ENCODE measurements at regions not wholly inside any gene's neighbourhood (a gene's known extent, or its start where the extent isn't known, plus 50 kb on each side); places are given as distances from the start of the nearest gene placed in this dataset.

DNA sequence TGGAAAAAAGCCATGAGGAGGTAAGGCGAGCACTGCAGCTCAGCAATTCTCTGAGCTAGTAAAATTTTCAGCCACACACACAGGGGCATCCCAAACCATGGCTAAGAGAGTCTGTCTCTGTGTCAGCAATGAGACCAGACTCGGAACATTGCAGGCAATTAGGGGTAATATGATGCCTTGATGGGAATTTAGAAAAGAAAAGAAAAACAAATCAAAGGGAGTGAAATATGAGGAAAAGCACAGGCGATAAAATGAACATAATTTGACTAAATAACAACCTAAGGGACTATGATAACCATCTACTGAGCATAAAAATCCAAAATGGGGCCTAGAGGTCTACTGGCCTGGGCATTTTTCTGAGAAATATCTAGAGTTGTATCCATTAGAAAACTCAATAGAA lies 546.0 kb upstream of the PSMD7 start:
- no peak for ATAC-seq (ENCODE audit: low read depth)
- intact Hi-C loops (cut with micrococcal nuclease), result no loop called here
- Histone ChIP-seq H3K27me3 (ENCODE audit: control insufficient read depth, insufficient read depth, low read length) (no peaks in the 10 kb centered on the region), H3K9ac (ENCODE audit: low read depth, low read length) (no peak overlapping the region), H4K5ac (ENCODE audit: low read depth, low read length) (no peak overlapping the region), H2BK15ac (ENCODE audit: low read depth, low read length) (no peak overlapping the region), H3K23ac (ENCODE audit: low read depth, low read length) (no peak overlapping the region), H3K18ac (ENCODE audit: low read depth, low read length) (no peak overlapping the region), H2AK9ac (replicated peaks; ENCODE audit: low read depth, low read length, poor library complexity) (no peak overlapping the region), H3K9me3 (ENCODE audit: control insufficient read depth, insufficient read depth, low read length) (peaks cover 1% of the 10 kb centered on the region; the same call in 1 of the 2 replicates), H4K91ac (ENCODE audit: insufficient read depth, low read depth, low read length) (no peak overlapping the region), H3K79me1 (ENCODE audit: low read depth in 1 of 2, low read length in 2 of 2) (no peaks in the 10 kb centered on the region), H3K4ac (ENCODE audit: low read depth, low read length) (no peak overlapping the region), H3K4me1 (ENCODE audit: control insufficient read depth, insufficient read depth, low read length) (no peaks in the 10 kb centered on the region), H4K20me1 (ENCODE audit: insufficient read depth, low read length) (no peaks in the 10 kb centered on the region), H2BK5ac (ENCODE audit: low read depth, low read length, poor library complexity, severe bottlenecking) (no peak overlapping the region), H2AK5ac (ENCODE audit: low read depth, low read length) (no peak overlapping the region), H3K27ac (ENCODE audit: insufficient read depth, low read length) (no peak overlapping the region), H2BK20ac (ENCODE audit: low read depth, low read length) (no peak overlapping the region), H3K56ac (ENCODE audit: extremely low read depth, insufficient read depth, low read length) (no peak overlapping the region), H3K4me3 (ENCODE audit: insufficient read depth, low read depth, low read length) (no peak overlapping the region), H3K36me3 (ENCODE audit: control insufficient read depth, insufficient read depth, low read length) (no peaks in the 10 kb centered on the region), H3K4me2 (ENCODE audit: low read depth, low read length) (no peak overlapping the region), H2BK120ac (ENCODE audit: low read depth, low read length) (no peak overlapping the region), H3K14ac (replicated peaks; ENCODE audit: low read depth, low read length) (no peak overlapping the region), H4K8ac (ENCODE audit: low read depth in 2 of 2, low read length in 2 of 2) (no peak overlapping the region), H3K9me1 (ENCODE audit: insufficient read depth, low read length) (no peaks in the 10 kb centered on the region), H2AFZ (replicated peaks; ENCODE audit: low read length, poor library complexity) (no peak overlapping the region)
- dilution Hi-C loops (cut with HindIII; ENCODE audit: low sequenced_read_pairs, unreplicated experiment), result no loop called here
- POLR2A ChIA-PET (ENCODE audit: unreplicated experiment), result no interaction called here
- in situ Hi-C loops (cut with MboI; ENCODE audit: low sequenced_read_pairs), result no loop called here
- no TSS peak for BruUV-seq (replicated peaks)
- WGBS, 2 experiments (ENCODE audit: extremely low coverage in 2 of 2, insufficient read length in 1 of 2), result no CpG with 5 or more reads among the region's 3 CpGs
- no peak for TF ChIP-seq RAD21 (IDR thresholded peaks at IDR 0.05; ENCODE audit: low read length)
- no peak for TF ChIP-seq SMC3 (IDR thresholded peaks at IDR 0.05; ENCODE audit: low read depth, low read length)
- no peak for TF ChIP-seq BHLHE40 (IDR thresholded peaks at IDR 0.05; ENCODE audit: low read depth, low read length)
- TF ChIP-seq MAFK (IDR thresholded peaks at IDR 0.05; ENCODE audit: low read depth, low read length), result no peak
- TF ChIP-seq, protein P1, sequence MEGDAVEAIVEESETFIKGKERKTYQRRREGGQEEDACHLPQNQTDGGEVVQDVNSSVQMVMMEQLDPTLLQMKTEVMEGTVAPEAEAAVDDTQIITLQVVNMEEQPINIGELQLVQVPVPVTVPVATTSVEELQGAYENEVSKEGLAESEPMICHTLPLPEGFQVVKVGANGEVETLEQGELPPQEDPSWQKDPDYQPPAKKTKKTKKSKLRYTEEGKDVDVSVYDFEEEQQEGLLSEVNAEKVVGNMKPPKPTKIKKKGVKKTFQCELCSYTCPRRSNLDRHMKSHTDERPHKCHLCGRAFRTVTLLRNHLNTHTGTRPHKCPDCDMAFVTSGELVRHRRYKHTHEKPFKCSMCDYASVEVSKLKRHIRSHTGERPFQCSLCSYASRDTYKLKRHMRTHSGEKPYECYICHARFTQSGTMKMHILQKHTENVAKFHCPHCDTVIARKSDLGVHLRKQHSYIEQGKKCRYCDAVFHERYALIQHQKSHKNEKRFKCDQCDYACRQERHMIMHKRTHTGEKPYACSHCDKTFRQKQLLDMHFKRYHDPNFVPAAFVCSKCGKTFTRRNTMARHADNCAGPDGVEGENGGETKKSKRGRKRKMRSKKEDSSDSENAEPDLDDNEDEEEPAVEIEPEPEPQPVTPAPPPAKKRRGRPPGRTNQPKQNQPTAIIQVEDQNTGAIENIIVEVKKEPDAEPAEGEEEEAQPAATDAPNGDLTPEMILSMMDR (conservative IDR thresholded peaks at IDR 0.05; ENCODE audit: low read depth, low read length), result no peak
- no peak for TF ChIP-seq POLR2A (IDR thresholded peaks at IDR 0.05; ENCODE audit: low read depth, low read length)
- TF ChIP-seq CHD1 (IDR thresholded peaks at IDR 0.05; ENCODE audit: low read depth, low read length), result no peak
- no peak for TF ChIP-seq RFX5 (IDR thresholded peaks at IDR 0.05; ENCODE audit: low read depth, low read length)
- no peak for TF ChIP-seq RCOR1 (IDR thresholded peaks at IDR 0.05; ENCODE audit: insufficient replicate concordance, low read length)
- no peak for TF ChIP-seq MAZ (IDR thresholded peaks at IDR 0.05; ENCODE audit: borderline replicate concordance, low read depth, low read length)
- TF ChIP-seq CEBPB (IDR thresholded peaks at IDR 0.05; ENCODE audit: low read depth, low read length), result no peak
- no peak for TF ChIP-seq NFE2L2 (IDR thresholded peaks at IDR 0.05; ENCODE audit: low read depth, low read length)
- no peak for TF ChIP-seq MXI1 (IDR thresholded peaks at IDR 0.05; ENCODE audit: borderline replicate concordance, low read depth, low read length)
- TF ChIP-seq, protein P2, sequence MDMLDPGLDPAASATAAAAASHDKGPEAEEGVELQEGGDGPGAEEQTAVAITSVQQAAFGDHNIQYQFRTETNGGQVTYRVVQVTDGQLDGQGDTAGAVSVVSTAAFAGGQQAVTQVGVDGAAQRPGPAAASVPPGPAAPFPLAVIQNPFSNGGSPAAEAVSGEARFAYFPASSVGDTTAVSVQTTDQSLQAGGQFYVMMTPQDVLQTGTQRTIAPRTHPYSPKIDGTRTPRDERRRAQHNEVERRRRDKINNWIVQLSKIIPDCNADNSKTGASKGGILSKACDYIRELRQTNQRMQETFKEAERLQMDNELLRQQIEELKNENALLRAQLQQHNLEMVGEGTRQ (IDR thresholded peaks at IDR 0.05; ENCODE audit: low read depth, low read length), result no peak
- TF ChIP-seq, protein P3, sequence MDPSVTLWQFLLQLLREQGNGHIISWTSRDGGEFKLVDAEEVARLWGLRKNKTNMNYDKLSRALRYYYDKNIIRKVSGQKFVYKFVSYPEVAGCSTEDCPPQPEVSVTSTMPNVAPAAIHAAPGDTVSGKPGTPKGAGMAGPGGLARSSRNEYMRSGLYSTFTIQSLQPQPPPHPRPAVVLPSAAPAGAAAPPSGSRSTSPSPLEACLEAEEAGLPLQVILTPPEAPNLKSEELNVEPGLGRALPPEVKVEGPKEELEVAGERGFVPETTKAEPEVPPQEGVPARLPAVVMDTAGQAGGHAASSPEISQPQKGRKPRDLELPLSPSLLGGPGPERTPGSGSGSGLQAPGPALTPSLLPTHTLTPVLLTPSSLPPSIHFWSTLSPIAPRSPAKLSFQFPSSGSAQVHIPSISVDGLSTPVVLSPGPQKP (IDR thresholded peaks at IDR 0.05; ENCODE audit: borderline replicate concordance, low read depth, low read length), result no peak
- no peak for TF ChIP-seq FOS (IDR thresholded peaks at IDR 0.05; ENCODE audit: low read depth, low read length)
- CTCF ChIA-PET, result no interaction called here
- no peak for DNase-seq
